ENCODE measurements at regions not wholly inside any gene's neighbourhood (a gene's known extent, or its start where the extent isn't known, plus 50 kb on each side); places are given as distances from the start of the nearest gene placed in this dataset.

DNA sequence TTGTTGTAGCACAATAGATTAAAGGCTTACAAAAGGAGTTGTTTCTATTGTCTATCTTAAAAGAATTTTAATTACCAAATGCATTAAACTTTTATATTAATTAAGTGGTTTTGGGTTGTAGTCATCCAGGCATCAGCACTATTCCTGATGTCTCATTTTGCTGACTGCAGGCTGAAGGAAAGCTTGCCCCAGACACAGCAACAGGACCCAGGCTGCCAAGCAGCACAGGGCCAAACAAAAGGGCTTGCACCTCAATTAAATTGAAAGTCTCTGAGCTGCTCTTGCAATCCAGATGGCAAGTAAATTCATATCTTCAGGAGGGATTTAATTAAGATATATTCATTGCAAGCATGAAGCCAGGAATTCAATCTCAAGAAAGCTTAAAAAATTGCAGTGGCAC is 80.7 kb upstream of the CHODL start:
- no peak overlapping the region for H3K4me3 Mint-ChIP-seq
- H3K27me3 ChIP-seq (ENCODE audit: control insufficient read depth, insufficient read depth, low read length): no peaks in the 10 kb centered on the region
- no peaks in the 10 kb centered on the region for H3K9me3 ChIP-seq (ENCODE audit: control insufficient read depth in 2 of 2, low read length in 2 of 2)
- no peak for ATAC-seq (ENCODE audit: low read depth in 2 of 2)
- DNase-seq: no peak
- no peaks in the 10 kb centered on the region for H3K36me3 Mint-ChIP-seq
- H3K4me3 ChIP-seq (ENCODE audit: low read depth, low read length): no peak overlapping the region
- no peaks in the 10 kb centered on the region for H3K27me3 Mint-ChIP-seq
- H3K36me3 ChIP-seq (ENCODE audit: control insufficient read depth, insufficient read depth, low read length): no peaks in the 10 kb centered on the region
- H3K4me1 ChIP-seq (ENCODE audit: control insufficient read depth, insufficient read depth, low read length, poor library complexity, severe bottlenecking): no peaks in the 10 kb centered on the region
- H3K4me1 Mint-ChIP-seq: no peaks in the 10 kb centered on the region
- peaks cover 1 to 31% (median 9%) of the 10 kb centered on the region in 7 donors for H3K9me3 Mint-ChIP-seq
- no peak overlapping the region for H3K27ac ChIP-seq (ENCODE audit: insufficient read depth, low read length, poor library complexity, severe bottlenecking)
- no peak overlapping the region for H3K27ac Mint-ChIP-seq

DNA sequence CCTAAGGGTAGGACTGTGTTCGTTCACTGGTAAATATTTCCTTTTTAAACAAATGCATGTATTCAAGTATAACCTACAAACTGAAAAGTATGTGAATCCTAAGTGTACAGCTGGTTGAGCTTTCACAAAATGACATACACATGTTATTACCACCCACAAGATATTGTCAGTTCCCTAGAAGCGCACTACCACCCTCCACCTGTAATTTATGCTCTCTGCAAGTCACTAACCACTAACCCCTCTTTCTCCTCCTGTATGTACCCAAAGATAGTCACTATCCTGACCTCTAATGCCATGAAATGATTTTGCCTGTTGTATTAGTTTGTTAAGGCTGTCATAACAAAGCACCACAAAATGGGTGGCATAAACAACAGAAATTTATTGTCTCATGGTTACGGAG is 82.8 kb upstream of the CHODL start:
- Mint-ChIP-seq H3K27me3 (no peaks in the 10 kb centered on the region), H3K4me3 (no peak overlapping the region), H3K9me3 (peaks cover 1 to 28% (median 3%) of the 10 kb centered on the region in 7 donors), H3K36me3 (no peaks in the 10 kb centered on the region), H3K27ac (no peak overlapping the region), H3K4me1 (no peaks in the 10 kb centered on the region)
- DNase-seq (no peak), ATAC-seq (ENCODE audit: low read depth in 2 of 2) (no peak)
- no peaks in the 10 kb centered on the region for H3K27me3 ChIP-seq (ENCODE audit: control insufficient read depth, insufficient read depth, low read length)
- no peaks in the 10 kb centered on the region for H3K9me3 ChIP-seq (ENCODE audit: control insufficient read depth in 2 of 2, low read length in 2 of 2)
- H3K4me3 ChIP-seq (ENCODE audit: low read depth, low read length): no peak overlapping the region
- no peaks in the 10 kb centered on the region for H3K36me3 ChIP-seq (ENCODE audit: control insufficient read depth, insufficient read depth, low read length)
- no peak overlapping the region for H3K27ac ChIP-seq (ENCODE audit: insufficient read depth, low read length, poor library complexity, severe bottlenecking)
- no peaks in the 10 kb centered on the region for H3K4me1 ChIP-seq (ENCODE audit: control insufficient read depth, insufficient read depth, low read length, poor library complexity, severe bottlenecking)

DNA sequence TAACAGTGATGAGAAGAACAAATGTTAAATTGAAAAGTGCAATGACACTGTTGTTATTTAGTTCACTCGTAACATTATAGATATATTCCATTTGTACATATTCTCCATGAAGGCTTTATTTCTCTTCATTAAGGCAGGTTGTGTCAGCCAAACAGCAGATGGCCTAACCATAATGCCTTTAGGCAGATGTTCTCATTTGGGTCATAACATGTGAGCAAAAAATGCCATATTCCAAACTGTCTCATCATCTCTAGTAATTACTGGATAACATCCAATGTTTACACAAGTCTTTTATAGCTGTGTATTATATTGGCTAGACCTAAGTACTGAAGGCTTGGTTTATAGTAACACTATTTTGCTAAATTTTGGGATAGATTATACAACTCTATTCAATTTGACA is 87.2 kb upstream of the CHODL start:
- no peak overlapping the region for H3K4me3 Mint-ChIP-seq

DNA sequence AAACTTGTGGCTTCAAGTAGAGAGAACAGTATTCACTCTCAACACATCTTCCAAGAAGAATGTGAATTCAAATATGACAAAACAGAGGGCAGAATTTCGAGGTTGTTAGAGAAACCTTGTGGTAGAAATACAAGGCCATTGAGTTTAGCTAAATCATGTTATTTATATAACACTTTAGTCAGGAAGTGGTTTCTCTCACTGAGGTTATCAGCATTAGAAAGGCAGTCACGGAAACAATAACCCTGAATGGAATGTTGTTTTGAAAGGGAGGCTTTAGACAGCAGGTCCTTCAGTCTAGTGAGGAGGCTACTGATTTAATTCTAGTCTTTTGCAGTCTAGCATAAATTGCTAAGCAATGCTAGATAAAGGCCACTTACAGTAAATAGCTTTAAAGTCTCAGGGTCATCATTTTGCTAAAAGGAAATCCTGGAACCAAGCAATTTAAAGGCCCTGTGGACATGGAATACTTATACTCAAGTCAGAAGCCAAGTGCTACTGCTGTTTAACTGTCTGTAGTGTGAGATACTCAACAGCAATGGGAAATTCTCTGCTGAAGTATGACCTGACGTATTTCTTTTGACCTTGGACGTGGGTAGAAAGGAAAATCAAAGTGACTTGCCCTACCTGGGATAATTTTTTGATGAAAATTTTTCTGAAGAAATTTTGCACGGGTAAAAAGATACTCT is 89.0 kb upstream of the CHODL start:
- H3K36me3 Mint-ChIP-seq: no peaks in the 10 kb centered on the region
- no peaks in the 10 kb centered on the region for H3K36me3 ChIP-seq (ENCODE audit: control insufficient read depth, insufficient read depth, low read length)
- H3K27ac ChIP-seq (ENCODE audit: insufficient read depth, low read length, poor library complexity, severe bottlenecking): no peak overlapping the region
- no peaks in the 10 kb centered on the region for H3K27me3 ChIP-seq (ENCODE audit: control insufficient read depth, insufficient read depth, low read length)
- no peak overlapping the region for H3K4me3 Mint-ChIP-seq
- H3K27ac Mint-ChIP-seq: no peak overlapping the region
- H3K4me1 Mint-ChIP-seq: peaks cover 0 to 5% (median 0%) of the 10 kb centered on the region in 4 donors
- H3K9me3 Mint-ChIP-seq: peaks cover 0 to 11% (median 2%) of the 10 kb centered on the region in 7 donors
- H3K27me3 Mint-ChIP-seq: no peaks in the 10 kb centered on the region
- ATAC-seq (ENCODE audit: low read depth in 2 of 2): no peak
- no peak overlapping the region for H3K4me3 ChIP-seq (ENCODE audit: low read depth, low read length)
- DNase-seq: peak in 1 of 3 donors; percentile 4
- no peaks in the 10 kb centered on the region for H3K4me1 ChIP-seq (ENCODE audit: control insufficient read depth, insufficient read depth, low read length, poor library complexity, severe bottlenecking)
- H3K9me3 ChIP-seq (ENCODE audit: control insufficient read depth in 2 of 2, low read length in 2 of 2): peaks cover 1 to 4% of the 10 kb centered on the region in 2 experiments

More for the DNA sequence above, 87.2 kb upstream of the CHODL start:
- ATAC-seq (ENCODE audit: low read depth in 2 of 2): no peak
- no peak overlapping the region for H3K4me3 ChIP-seq (ENCODE audit: low read depth, low read length)
- Mint-ChIP-seq H3K36me3 (no peaks in the 10 kb centered on the region), H3K27me3 (no peaks in the 10 kb centered on the region), H3K4me1 (peaks cover 0 to 5% (median 0%) of the 10 kb centered on the region in 4 donors), H3K9me3 (peaks cover 0 to 27% (median 5%) of the 10 kb centered on the region in 7 donors), H3K27ac (no peak overlapping the region)
- no peaks in the 10 kb centered on the region for H3K4me1 ChIP-seq (ENCODE audit: control insufficient read depth, insufficient read depth, low read length, poor library complexity, severe bottlenecking)
- H3K27me3 ChIP-seq (ENCODE audit: control insufficient read depth, insufficient read depth, low read length): no peaks in the 10 kb centered on the region
- H3K36me3 ChIP-seq (ENCODE audit: control insufficient read depth, insufficient read depth, low read length): no peaks in the 10 kb centered on the region
- DNase-seq: no peak
- H3K9me3 ChIP-seq (ENCODE audit: control insufficient read depth in 2 of 2, low read length in 2 of 2): peaks cover 0 to 4% of the 10 kb centered on the region in 2 experiments
- no peak overlapping the region for H3K27ac ChIP-seq (ENCODE audit: insufficient read depth, low read length, poor library complexity, severe bottlenecking)

DNA sequence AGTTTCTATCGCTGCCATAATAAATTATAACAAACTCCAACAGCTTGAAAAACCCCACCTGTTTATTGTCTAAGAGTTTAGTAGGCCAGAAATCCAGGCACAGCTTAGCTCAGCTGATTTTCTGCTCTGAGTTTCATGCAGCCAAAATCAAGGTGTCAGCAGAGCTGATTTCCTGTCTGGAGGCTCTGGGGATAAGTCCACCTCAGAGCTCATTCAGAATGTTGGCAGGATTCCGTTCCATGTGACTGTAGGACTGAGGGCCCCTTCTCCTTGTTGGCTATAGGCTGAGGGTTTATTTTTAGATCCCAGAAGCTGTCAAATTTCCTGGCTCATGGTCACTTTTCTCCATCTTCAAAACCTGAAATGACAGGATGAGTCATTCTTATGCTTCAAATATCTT is 91.6 kb upstream of the CHODL start:
- peaks cover 0 to 5% (median 0%) of the 10 kb centered on the region in 4 donors for H3K4me1 Mint-ChIP-seq
- H3K9me3 Mint-ChIP-seq: peaks cover 0 to 13% (median 2%) of the 10 kb centered on the region in 7 donors
- Histone ChIP-seq H3K27me3 (ENCODE audit: control insufficient read depth, insufficient read depth, low read length) (no peaks in the 10 kb centered on the region), H3K4me3 (ENCODE audit: low read depth, low read length) (no peak overlapping the region), H3K9me3 (ENCODE audit: control insufficient read depth in 2 of 2, low read length in 2 of 2) (peaks cover 4 to 5% of the 10 kb centered on the region in 2 experiments), H3K27ac (ENCODE audit: insufficient read depth, low read length, poor library complexity, severe bottlenecking) (no peak overlapping the region), H3K4me1 (ENCODE audit: control insufficient read depth, insufficient read depth, low read length, poor library complexity, severe bottlenecking) (no peaks in the 10 kb centered on the region), H3K36me3 (ENCODE audit: control insufficient read depth, insufficient read depth, low read length) (no peaks in the 10 kb centered on the region)
- no peak for ATAC-seq (ENCODE audit: low read depth in 2 of 2)
- H3K27me3 Mint-ChIP-seq: no peaks in the 10 kb centered on the region
- H3K36me3 Mint-ChIP-seq: no peaks in the 10 kb centered on the region
- no peak overlapping the region for H3K27ac Mint-ChIP-seq
- no peak overlapping the region for H3K4me3 Mint-ChIP-seq
- DNase-seq: no peak

DNA sequence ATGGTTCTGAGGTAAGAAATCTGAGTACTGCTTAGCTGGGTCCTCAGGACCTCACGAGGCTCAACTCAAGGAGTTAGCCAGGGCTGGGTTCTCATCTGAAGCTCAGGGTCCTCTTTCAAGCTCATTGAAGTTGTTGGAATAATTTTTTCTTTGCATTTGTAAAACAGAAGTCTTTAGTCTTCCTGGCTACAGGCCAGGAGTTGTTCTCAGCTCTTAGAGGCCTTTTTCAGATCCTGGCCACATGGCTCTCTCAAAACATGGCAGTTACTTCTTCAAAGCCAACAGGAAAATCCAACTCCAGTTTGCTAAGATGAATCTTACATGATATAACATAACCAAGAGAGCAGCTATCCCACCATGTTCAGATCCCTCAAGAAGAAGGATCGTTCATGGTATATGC is 92.3 kb upstream of the CHODL start:
- H3K4me3 ChIP-seq (ENCODE audit: low read depth, low read length): no peak overlapping the region
- no peak overlapping the region for H3K27ac ChIP-seq (ENCODE audit: insufficient read depth, low read length, poor library complexity, severe bottlenecking)
- Mint-ChIP-seq H3K4me1 (peaks cover 0 to 5% (median 0%) of the 10 kb centered on the region in 4 donors), H3K4me3 (no peak overlapping the region), H3K27me3 (no peaks in the 10 kb centered on the region), H3K36me3 (no peaks in the 10 kb centered on the region), H3K27ac (no peak overlapping the region), H3K9me3 (peaks cover 0 to 14% (median 2%) of the 10 kb centered on the region in 7 donors)
- peaks cover 4 to 5% of the 10 kb centered on the region in 2 experiments for H3K9me3 ChIP-seq (ENCODE audit: control insufficient read depth in 2 of 2, low read length in 2 of 2)
- no peaks in the 10 kb centered on the region for H3K4me1 ChIP-seq (ENCODE audit: control insufficient read depth, insufficient read depth, low read length, poor library complexity, severe bottlenecking)
- DNase-seq (no peak), ATAC-seq (ENCODE audit: low read depth in 2 of 2) (no peak)
- no peaks in the 10 kb centered on the region for H3K36me3 ChIP-seq (ENCODE audit: control insufficient read depth, insufficient read depth, low read length)
- H3K27me3 ChIP-seq (ENCODE audit: control insufficient read depth, insufficient read depth, low read length): no peaks in the 10 kb centered on the region

DNA sequence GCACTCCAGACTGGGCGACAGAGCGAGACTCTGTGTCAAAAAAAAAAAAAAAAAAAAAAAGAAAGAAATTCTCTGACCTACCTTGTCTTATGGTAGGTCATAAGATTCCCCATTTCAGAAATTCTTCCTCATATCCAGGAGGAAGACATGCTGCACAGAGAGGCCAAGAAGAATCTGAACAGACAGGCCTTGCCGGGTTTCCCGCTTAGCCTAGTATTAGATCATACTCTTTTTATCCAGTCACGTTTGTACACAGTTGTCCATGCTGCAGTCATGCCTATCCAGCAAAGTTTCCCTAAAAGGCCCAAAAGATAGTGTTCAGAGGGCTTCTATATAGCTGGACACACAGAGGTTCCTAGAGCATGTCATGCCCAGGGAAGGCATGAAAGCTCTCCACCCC is 93.6 kb upstream of the CHODL start:
- Histone ChIP-seq H3K9me3 (ENCODE audit: control insufficient read depth in 2 of 2, low read length in 2 of 2) (peaks cover 4 to 5% of the 10 kb centered on the region in 2 experiments), H3K4me1 (ENCODE audit: control insufficient read depth, insufficient read depth, low read length, poor library complexity, severe bottlenecking) (no peaks in the 10 kb centered on the region), H3K36me3 (ENCODE audit: control insufficient read depth, insufficient read depth, low read length) (no peaks in the 10 kb centered on the region), H3K27ac (ENCODE audit: insufficient read depth, low read length, poor library complexity, severe bottlenecking) (no peak overlapping the region), H3K4me3 (ENCODE audit: low read depth, low read length) (no peak overlapping the region), H3K27me3 (ENCODE audit: control insufficient read depth, insufficient read depth, low read length) (no peaks in the 10 kb centered on the region)
- Mint-ChIP-seq H3K27ac (no peak overlapping the region), H3K4me1 (peaks cover 0 to 5% (median 0%) of the 10 kb centered on the region in 4 donors), H3K36me3 (no peaks in the 10 kb centered on the region), H3K27me3 (no peaks in the 10 kb centered on the region), H3K9me3 (peaks cover 0 to 17% (median 10%) of the 10 kb centered on the region in 7 donors), H3K4me3 (no peak overlapping the region)
- ATAC-seq (ENCODE audit: low read depth in 2 of 2): no peak
- no peak for DNase-seq

DNA sequence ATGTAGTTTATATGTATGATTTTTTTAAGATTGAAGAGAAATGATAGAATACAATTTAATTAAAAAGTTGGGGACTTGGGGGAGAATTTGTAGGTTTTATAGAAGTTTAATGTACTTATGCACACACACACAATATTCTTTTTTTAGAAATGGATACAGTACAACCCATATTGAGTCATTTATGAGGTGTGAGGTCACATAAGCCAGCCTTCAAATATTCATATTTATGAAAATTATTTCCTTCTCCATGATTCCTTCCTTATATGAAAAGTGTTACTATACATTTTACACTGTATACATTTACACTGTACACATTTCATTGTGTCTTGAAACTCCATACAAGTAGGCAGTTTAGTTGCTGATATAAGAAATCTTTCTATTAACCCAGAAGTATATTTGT is 96.2 kb upstream of the CHODL start:
- Mint-ChIP-seq H3K4me1 (peaks cover 0 to 3% (median 0%) of the 10 kb centered on the region in 4 donors), H3K27ac (no peak overlapping the region), H3K27me3 (no peaks in the 10 kb centered on the region), H3K36me3 (no peaks in the 10 kb centered on the region), H3K4me3 (no peak overlapping the region), H3K9me3 (peaks cover 0 to 15% (median 9%) of the 10 kb centered on the region in 7 donors)
- DNase-seq (no peak), ATAC-seq (ENCODE audit: low read depth in 2 of 2) (no peak)
- Histone ChIP-seq H3K9me3 (ENCODE audit: control insufficient read depth in 2 of 2, low read length in 2 of 2) (peaks cover 0 to 5% of the 10 kb centered on the region in 2 experiments), H3K36me3 (ENCODE audit: control insufficient read depth, insufficient read depth, low read length) (no peaks in the 10 kb centered on the region), H3K27ac (ENCODE audit: insufficient read depth, low read length, poor library complexity, severe bottlenecking) (no peak overlapping the region), H3K4me1 (ENCODE audit: control insufficient read depth, insufficient read depth, low read length, poor library complexity, severe bottlenecking) (no peaks in the 10 kb centered on the region), H3K4me3 (ENCODE audit: low read depth, low read length) (no peak overlapping the region), H3K27me3 (ENCODE audit: control insufficient read depth, insufficient read depth, low read length) (no peaks in the 10 kb centered on the region)

Data from CD4-positive, CD25-positive, alpha-beta regulatory T cell (primary cell).